GM23248 (cell line): ENCODE measurements at regions not wholly inside any gene's neighbourhood (a gene's known extent, or its start where the extent isn't known, plus 50 kb on each side); places are given as distances from the start of the nearest gene placed in this dataset.

ENCODE experiments used
- DNase-seq: peaks from one replicate; pipeline ENCODE4 v3.0.0-alpha.2; 2015
- H2AFZ ChIP-seq: fragments of 200-600 bp; sonication (generic); 2 replicates; pipeline ENCODE4 v1.6.1; 2016; ENCODE audit warnings: antibody characterized with exemption
- H3F3A ChIP-seq: fragments of 200-600 bp; sonication (generic); 2 replicates; pipeline ENCODE4 v1.6.1; 2016; ENCODE audit warnings: mild to moderate bottlenecking, antibody characterized with exemption, mixed run types; ENCODE audit not compliant: insufficient read depth
- H3K27ac ChIP-seq: fragments of 200-600 bp; sonication (generic); 2 replicates; pipeline ENCODE4 v1.5.1; 2016; ENCODE audit warnings: mild to moderate bottlenecking
- H3K27me3 ChIP-seq: fragments of 200-600 bp; sonication (generic); replicated peaks from 2 replicates; pipeline ENCODE4 v1.6.1; 2016; ENCODE audit warnings: mild to moderate bottlenecking; ENCODE audit not compliant: insufficient read depth
- H3K36me3 ChIP-seq: fragments of 200-600 bp; sonication (generic); 2 replicates; pipeline ENCODE4 v1.6.1; 2016; ENCODE audit warnings: low read depth, mild to moderate bottlenecking
- H3K4me1 ChIP-seq: fragments of 200-600 bp; sonication (generic); 2 replicates; pipeline ENCODE4 v1.6.1; 2016; ENCODE audit warnings: mild to moderate bottlenecking; ENCODE audit not compliant: insufficient read depth
- H3K4me2 ChIP-seq: fragments of 200-600 bp; sonication (generic); one replicate; pipeline ENCODE4 v1.6.1; 2016; ENCODE audit warnings: mild to moderate bottlenecking; ENCODE audit not compliant: unreplicated experiment
- H3K4me3 ChIP-seq: fragments of 200-600 bp; sonication (generic); 2 replicates; pipeline ENCODE4 v1.5.1; 2016; ENCODE audit warnings: mild to moderate bottlenecking
- H3K79me2 ChIP-seq: fragments of 200-600 bp; sonication (generic); 2 replicates; pipeline ENCODE4 v1.6.1; 2016; ENCODE audit warnings: mild to moderate bottlenecking; ENCODE audit not compliant: insufficient read depth
- H3K9ac ChIP-seq: fragments of 200-600 bp; sonication (generic); 2 replicates; pipeline ENCODE4 v1.6.1; 2016; ENCODE audit warnings: mild to moderate bottlenecking
- H3K9me2 ChIP-seq: fragments of 200-600 bp; sonication (generic); 2 replicates; pipeline ENCODE4 v1.6.1; 2016; ENCODE audit warnings: mixed run types, mild to moderate bottlenecking, moderate library complexity; ENCODE audit not compliant: insufficient read depth
- H3K9me3 ChIP-seq: fragments of 200-600 bp; sonication (generic); one replicate; pipeline ENCODE4 v1.6.1; 2017; ENCODE audit warnings: low read depth
- H4K20me1 ChIP-seq: fragments of 200-600 bp; sonication (generic); 2 replicates; pipeline ENCODE4 v1.6.0; 2016; ENCODE audit not compliant: insufficient read depth
- EZH2 ChIP-seq: fragments of 200-600 bp; sonication (generic); IDR thresholded peaks from 2 replicates; pipeline ENCODE4 v1.6.1; 2018; ENCODE audit warnings: antibody characterized with exemption, mild to moderate bottlenecking; ENCODE audit not compliant: insufficient read depth, poor library complexity, severe bottlenecking
- EZH2phosphoT487 ChIP-seq: fragments of 200-600 bp; sonication (generic); IDR thresholded peaks from 2 replicates; pipeline ENCODE4 v1.6.1; 2018; ENCODE audit warnings: antibody characterized with exemption, moderate library complexity, mild to moderate bottlenecking, low read depth; ENCODE audit not compliant: insufficient read depth
- WGBS, 2 experiments: methylation state at CpG; one replicate each; pipeline ENCODE4 v1.1.6; 2015 to 2017; ENCODE audit warnings: low lambda C conversion rate in 2 of 2, low coverage in 1 of 2; ENCODE audit errors: missing lambda C conversion rate in 2 of 2; 5-methylcytosine and 5-hydroxymethylcytosine counted together
- in situ Hi-C: fragments of 300-500 bp; cut with MboI; formaldehyde crosslinking; loops from 2 replicates; pipeline ENCODE4 v1.15.0; 2020

- H3K9me2 ChIP-seq = no peaks in the 10 kb centered on the region
- no peaks in the 10 kb centered on the region for H3K79me2 ChIP-seq
- no peaks in the 10 kb centered on the region for H3K36me3 ChIP-seq
- TF ChIP-seq EZH2phosphoT487 = no peak
- no peak for TF ChIP-seq EZH2
- H3K9me3 ChIP-seq = no peaks in the 10 kb centered on the region
- H3K4me1 ChIP-seq = peaks cover 15% of the 10 kb centered on the region
- peaks cover 12% of the 10 kb centered on the region for H3F3A ChIP-seq
- H4K20me1 ChIP-seq = no peaks in the 10 kb centered on the region
- in situ Hi-C loops = no loop called here
- no peak overlapping the region for H3K4me3 ChIP-seq
- H3K27me3 ChIP-seq = no peaks in the 10 kb centered on the region
- DNase-seq = no peak
- WGBS, 2 experiments = 75 to 76% methylated on average over 5 of the region's 5 CpGs
- H3K4me2 ChIP-seq = no peak overlapping the region
- H3K9ac ChIP-seq = no peak overlapping the region
- H2AFZ ChIP-seq = no peak overlapping the region
- no peak overlapping the region for H3K27ac ChIP-seq
These were observed 148.2 kb upstream of the PREP start for GRCh38 chr6:105550955-105551620.

- Histone ChIP-seq H3K9me3 (no peaks in the 10 kb centered on the region), H4K20me1 (no peaks in the 10 kb centered on the region), H3K4me1 (peaks cover 22% of the 10 kb centered on the region), H3K27ac (peak overlapping the region; percentile 83), H3F3A (peaks cover 18% of the 10 kb centered on the region), H3K9ac (peak overlapping the region; percentile 46), H2AFZ (peak overlapping the region; percentile 54), H3K9me2 (no peaks in the 10 kb centered on the region), H3K36me3 (no peaks in the 10 kb centered on the region), H3K4me2 (peak overlapping the region; percentile 68), H3K4me3 (no peak overlapping the region), H3K27me3 (no peaks in the 10 kb centered on the region), H3K79me2 (no peaks in the 10 kb centered on the region)
- 65 to 69% methylated on average over 2 of the region's 2 CpGs for WGBS, 2 experiments
- no peak for DNase-seq
- TF ChIP-seq EZH2 (no peak), EZH2phosphoT487 (no peak)
- in situ Hi-C loops = no loop called here
These were observed 143.9 kb upstream of the PREP start for GRCh38 chr6:105546754-105547153.

GRCh38 chr6:105545947-105546731, 143.3 kb upstream of the PREP start:
- 8 to 10% methylated on average over 11 of the region's 11 CpGs for WGBS, 2 experiments
- peaks cover 18% of the 10 kb centered on the region for H3K4me1 ChIP-seq
- in situ Hi-C loops = no loop called here
- TF ChIP-seq EZH2 (no peak), EZH2phosphoT487 (no peak)
- peak overlapping the region; percentile 54 for H2AFZ ChIP-seq
- H3K9me3 ChIP-seq = no peaks in the 10 kb centered on the region
- H3K79me2 ChIP-seq = no peaks in the 10 kb centered on the region
- H3K36me3 ChIP-seq = no peaks in the 10 kb centered on the region
- peak overlapping the region; percentile 25 for H3K4me3 ChIP-seq
- no peaks in the 10 kb centered on the region for H4K20me1 ChIP-seq
- peak overlapping the region; percentile 83 for H3K27ac ChIP-seq
- H3K9me2 ChIP-seq = no peaks in the 10 kb centered on the region
- peaks cover 14% of the 10 kb centered on the region for H3F3A ChIP-seq
- H3K9ac ChIP-seq = peak overlapping the region; percentile 46
- H3K27me3 ChIP-seq = no peaks in the 10 kb centered on the region
- DNase-seq = peak; percentile 94
- peak overlapping the region; percentile 68 for H3K4me2 ChIP-seq

- no peak overlapping the region for H3K4me3 ChIP-seq
- no peaks in the 10 kb centered on the region for H3K79me2 ChIP-seq
- H4K20me1 ChIP-seq = no peaks in the 10 kb centered on the region
- no peaks in the 10 kb centered on the region for H3K9me2 ChIP-seq
- H3K27me3 ChIP-seq = no peaks in the 10 kb centered on the region
- H3K9me3 ChIP-seq = no peaks in the 10 kb centered on the region
- H2AFZ ChIP-seq = peak overlapping the region; percentile 54; the same call in 1 of the 2 replicates
- no peaks in the 10 kb centered on the region for H3K36me3 ChIP-seq
- WGBS, 2 experiments = 48 to 54% methylated on average over 4 of the region's 4 CpGs
- peaks cover 13% of the 10 kb centered on the region for H3F3A ChIP-seq
- in situ Hi-C loops = no loop called here
- peak overlapping the region; percentile 68 for H3K4me2 ChIP-seq
- peak overlapping the region; percentile 83 for H3K27ac ChIP-seq
- TF ChIP-seq EZH2 (no peak), EZH2phosphoT487 (no peak)
- H3K9ac ChIP-seq = peak overlapping the region; percentile 44; the same call in 1 of the 2 replicates
- DNase-seq = peak; percentile 83
- peaks cover 16% of the 10 kb centered on the region for H3K4me1 ChIP-seq
These were observed 142.5 kb upstream of the PREP start for GRCh38 chr6:105545228-105545920.
